Common myeloid progenitor, CD34-positive (primary cell): ENCODE measurements at regions not wholly inside any gene's neighbourhood (a gene's known extent, or its start where the extent isn't known, plus 50 kb on each side); places are given as distances from the start of the nearest gene placed in this dataset.
"Not testable (repeated sequence)": the region's sequence is repeated elsewhere in the genome, so short reads cannot be mapped to it uniquely, and the experiment has no call there.

Experiments used
- CTCF ChIA-PET: fragments of 350-600 bp; sonication (Branson Sonifier 250); formaldehyde crosslinking; loops from one replicate; lab custom pipeline; 2021; ENCODE audit warnings: antibody characterized with exemption; lab: Charles Lee
- POLR2A ChIA-PET: fragments of 350-600 bp; sonication (Branson Sonifier 250); formaldehyde crosslinking; loops from one replicate; lab custom pipeline; 2021; ENCODE audit warnings: antibody characterized with exemption; lab: Charles Lee
- DNase-seq, 3 donors: peaks; one replicate each; pipeline versions ENCODE4 v3.0.0 to v3.0.0-alpha.2; 2013
- H3K27ac ChIP-seq, 2 experiments: 1 replicate in 1 of 2; 2 replicates in 1 of 2; pipeline ENCODE4 v1.7.0; 2013; ENCODE audit warnings: inconsistent platforms in 2 of 2, low read length in 2 of 2, mild to moderate bottlenecking in 2 of 2, low read depth in 1 of 2, moderate library complexity in 1 of 2; ENCODE audit not compliant: severe bottlenecking in 2 of 2, insufficient read depth in 1 of 2, poor library complexity in 1 of 2
- H3K27me3 ChIP-seq, 5 experiments: replicated peaks in 2 of 5; 1 replicate in 3 of 5; 2 replicates in 2 of 5; pipeline versions ENCODE4 v1.6.1 to v1.7.0; 2013; ENCODE audit warnings: low read length in 4 of 5, mild to moderate bottlenecking in 2 of 5, moderate library complexity in 2 of 5, inconsistent platforms in 1 of 5; ENCODE audit not compliant: insufficient read depth in 5 of 5, control insufficient read depth in 4 of 5
- H3K36me3 ChIP-seq, 4 experiments: 1 replicate in 2 of 4; 2 replicates in 2 of 4; pipeline versions ENCODE4 v1.6.1 to v1.7.0; 2013; ENCODE audit warnings: low read length in 3 of 4, control low read depth in 1 of 4, mild to moderate bottlenecking in 1 of 4; ENCODE audit not compliant: control insufficient read depth in 4 of 4, insufficient read depth in 4 of 4
- H3K4me1 ChIP-seq, 4 experiments: 1 replicate in 3 of 4; 2 replicates in 1 of 4; pipeline versions ENCODE4 v1.6.1 to v1.7.1; 2013; ENCODE audit warnings: low read length in 3 of 4, mild to moderate bottlenecking in 3 of 4, control low read depth in 1 of 4, inconsistent platforms in 1 of 4, moderate library complexity in 1 of 4; ENCODE audit not compliant: control insufficient read depth in 4 of 4, insufficient read depth in 4 of 4; ENCODE audit errors: control extremely low read depth in 1 of 4
- H3K4me3 ChIP-seq, 7 experiments: 1 replicate in 4 of 7; 2 replicates in 3 of 7; pipeline versions ENCODE4 v1.5.1 to v1.7.0; 2013; ENCODE audit warnings: mild to moderate bottlenecking in 7 of 7, low read length in 6 of 7, moderate library complexity in 6 of 7, inconsistent platforms in 2 of 7, low read depth in 2 of 7, control low read depth in 1 of 7; ENCODE audit not compliant: insufficient read depth in 4 of 7, control insufficient read depth in 1 of 7; ENCODE audit errors: extremely low read depth in 1 of 7
- H3K9me3 ChIP-seq, 5 experiments: 1 replicate in 4 of 5; 2 replicates in 1 of 5; pipeline versions ENCODE4 v1.6.1 to v1.7.1; 2013; ENCODE audit warnings: low read length in 4 of 5, mild to moderate bottlenecking in 2 of 5, inconsistent platforms in 1 of 5, low read depth in 1 of 5, moderate library complexity in 1 of 5; ENCODE audit not compliant: control insufficient read depth in 4 of 5, insufficient read depth in 2 of 5; ENCODE audit errors: control extremely low read depth in 1 of 5
- WGBS: methylation state at CpG from one replicate; pipeline ENCODE4 v1.1.5; 2013; ENCODE audit not compliant: insufficient coverage; 5-methylcytosine and 5-hydroxymethylcytosine counted together

DNA sequence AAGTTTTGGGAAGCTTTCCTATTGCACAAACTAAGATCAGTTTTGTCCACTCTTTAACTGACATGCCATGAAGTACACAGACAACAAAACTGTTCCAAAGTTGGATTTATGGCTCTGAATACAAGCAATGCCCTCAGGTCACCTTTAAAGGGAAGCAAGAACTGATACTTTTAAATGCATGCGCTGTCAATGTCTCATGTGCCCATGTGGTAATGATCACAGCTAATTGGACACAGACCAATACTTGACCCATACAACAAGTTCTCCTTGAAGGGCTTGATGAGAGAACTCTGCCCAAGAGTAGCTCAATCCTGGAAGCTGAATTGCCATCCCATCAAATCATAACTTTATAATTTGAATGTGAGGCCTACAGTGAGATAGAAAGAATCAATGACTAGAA, 624.9 kb downstream of the ETS1 start:
- POLR2A ChIA-PET, result no interaction called here
- Histone ChIP-seq H3K27me3 (no peaks in the 10 kb centered on the region), H3K9me3 (no peaks in the 10 kb centered on the region), H3K4me1 (no peaks in the 10 kb centered on the region), H3K36me3 (no peaks in the 10 kb centered on the region), H3K4me3 (no peak overlapping the region), H3K27ac (no peak overlapping the region)
- CTCF ChIA-PET, result no interaction called here
- WGBS, result 100% methylated on average over 1 of the region's 1 CpG
- DNase-seq, result no peak

DNA sequence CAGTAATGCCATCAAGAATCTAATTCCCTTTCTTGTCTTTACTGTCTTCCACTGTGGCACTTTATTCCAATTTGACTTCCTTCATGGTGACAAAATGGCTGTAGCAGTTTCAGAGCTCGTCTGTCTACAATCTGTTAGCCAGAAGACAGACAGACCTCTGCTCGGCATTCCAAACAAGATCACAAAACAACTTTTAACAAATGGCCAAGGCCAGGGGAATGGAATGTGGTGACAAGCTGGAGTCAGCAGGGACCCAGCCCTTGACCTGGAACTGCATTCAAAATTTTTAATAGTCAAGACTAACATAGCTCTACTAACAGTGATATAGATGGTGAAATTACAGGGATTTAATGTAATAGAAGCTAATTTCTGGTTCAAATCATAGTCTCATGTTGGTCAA, 637.2 kb downstream of the ETS1 start:
- Histone ChIP-seq H3K27ac (no peak overlapping the region), H3K4me3 (no peak overlapping the region), H3K4me1 (no peaks in the 10 kb centered on the region), H3K27me3 (peaks cover 0 to 2% (median 2%) of the 10 kb centered on the region in 5 experiments), H3K9me3 (no peaks in the 10 kb centered on the region), H3K36me3 (no peaks in the 10 kb centered on the region)
- no peak for DNase-seq
- ChIA-PET POLR2A (interaction anchor here (0.6 kb wide), 1 partner anchor 12 kb away, joined by 3 read pairs; no protein-coding TSS in a partner anchor), CTCF (no interaction called here)
- 100% methylated on average over 1 of the region's 2 CpGs for WGBS

DNA sequence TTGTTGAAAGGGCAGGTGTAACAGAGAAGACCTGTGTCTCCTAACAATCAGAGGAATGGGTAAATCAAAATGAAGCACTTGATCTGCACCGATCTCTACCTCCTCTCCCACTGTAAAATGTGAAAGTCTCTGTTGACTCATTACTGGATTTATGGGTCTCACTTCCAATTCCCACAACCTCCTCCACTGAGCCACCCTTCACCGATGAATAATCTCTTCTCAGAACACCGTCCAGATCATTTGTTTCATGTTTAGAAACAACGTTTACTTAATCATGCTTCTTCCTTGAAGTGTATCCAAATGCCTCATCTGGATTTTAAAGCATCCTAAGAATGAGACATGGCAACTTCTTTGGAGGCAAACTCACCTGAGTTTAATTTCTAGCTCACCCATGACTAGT, 643.6 kb downstream of the ETS1 start:
- Histone ChIP-seq H3K9me3 (no peaks in the 10 kb centered on the region), H3K4me3 (no peak overlapping the region), H3K27ac (no peak overlapping the region), H3K27me3 (peaks cover 0 to 2% (median 2%) of the 10 kb centered on the region in 5 experiments), H3K4me1 (no peaks in the 10 kb centered on the region), H3K36me3 (no peaks in the 10 kb centered on the region)
- POLR2A ChIA-PET, result no interaction called here
- no peak for DNase-seq
- CTCF ChIA-PET, result no interaction called here
- 88% methylated on average over 3 of the region's 4 CpGs for WGBS

DNA sequence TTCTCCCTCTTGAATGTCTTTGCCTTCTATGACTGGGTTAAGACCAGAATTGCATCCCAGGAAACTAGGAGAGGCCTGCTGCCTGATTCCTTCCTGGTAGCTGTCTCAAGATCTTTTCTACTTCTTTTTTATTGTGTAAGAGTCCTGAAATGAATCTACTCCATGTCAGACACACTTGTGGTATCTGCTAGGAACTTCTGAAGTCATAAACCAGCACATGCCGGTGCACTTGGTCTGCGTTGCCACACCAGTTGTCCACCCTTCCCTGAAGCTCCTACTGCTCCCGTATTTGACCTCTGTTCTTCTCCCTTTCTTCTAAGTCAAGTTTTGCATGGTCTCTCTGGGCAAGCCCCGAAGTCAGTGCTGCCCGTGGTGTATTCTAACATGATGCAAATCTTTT, 644.2 kb downstream of the ETS1 start:
- H3K27ac ChIP-seq, result no peak overlapping the region
- H3K27me3 ChIP-seq, result peaks cover 0 to 2% (median 2%) of the 10 kb centered on the region in 5 experiments
- WGBS, result 94% methylated on average over 3 of the region's 5 CpGs
- no peak for DNase-seq
- no peak overlapping the region for H3K4me3 ChIP-seq
- no peaks in the 10 kb centered on the region for H3K36me3 ChIP-seq
- no peaks in the 10 kb centered on the region for H3K4me1 ChIP-seq
- ChIA-PET POLR2A (no interaction called here), CTCF (no interaction called here)
- no peaks in the 10 kb centered on the region for H3K9me3 ChIP-seq

DNA sequence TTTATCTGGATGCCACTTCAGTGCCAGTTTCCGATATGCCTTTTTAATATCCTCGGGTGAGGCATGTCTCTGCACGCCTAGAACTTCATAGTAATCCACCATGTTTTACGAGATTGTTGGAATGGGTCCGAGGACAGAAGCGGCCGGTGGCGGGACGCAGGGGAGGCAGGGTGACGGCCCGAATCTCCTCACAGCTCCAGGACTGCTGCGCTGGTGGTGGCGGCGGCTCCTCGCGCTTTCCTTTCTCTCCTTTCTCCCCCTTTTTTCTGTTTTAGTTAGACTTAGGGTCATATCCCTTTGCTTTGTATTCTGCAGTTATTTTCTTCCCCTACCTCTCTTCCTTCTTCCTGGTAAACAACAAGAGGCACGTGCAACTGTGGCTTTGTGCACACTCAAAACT, 645.8 kb downstream of the ETS1 start:
- POLR2A ChIA-PET, H3K4me1 ChIP-seq, H3K27me3 ChIP-seq, H3K9me3 ChIP-seq, DNase-seq, CTCF ChIA-PET, H3K36me3 ChIP-seq, H3K4me3 ChIP-seq, H3K27ac ChIP-seq: not testable (repeated sequence)
- 85% methylated on average over 6 of the region's 17 CpGs for WGBS

DNA sequence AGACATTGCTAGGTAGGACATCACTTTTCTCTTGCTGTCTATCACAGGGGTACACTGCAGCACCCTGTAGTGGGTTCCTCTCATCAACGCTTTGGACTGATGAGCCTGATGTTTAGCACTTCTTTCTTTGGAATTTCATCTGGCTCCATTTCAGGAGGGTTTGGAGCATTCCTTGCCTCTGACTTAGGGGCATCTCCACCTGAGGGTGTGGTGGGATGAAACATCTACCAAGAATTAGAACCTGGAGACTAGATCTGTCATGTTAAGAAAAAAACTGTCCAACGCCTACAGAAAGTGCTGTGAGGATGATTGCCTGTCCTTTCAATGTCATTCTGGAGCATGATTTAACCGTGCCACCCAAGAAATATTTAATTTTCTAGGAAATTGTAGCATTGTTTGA, 648.4 kb downstream of the ETS1 start:
- ChIA-PET POLR2A (no interaction called here), CTCF (no interaction called here)
- H3K4me1 ChIP-seq, result no peaks in the 10 kb centered on the region
- peaks cover 0 to 2% (median 0%) of the 10 kb centered on the region in 5 experiments for H3K9me3 ChIP-seq
- H3K27ac ChIP-seq, result no peak overlapping the region
- H3K27me3 ChIP-seq, result no peaks in the 10 kb centered on the region
- no peak for DNase-seq
- H3K36me3 ChIP-seq, result no peaks in the 10 kb centered on the region
- 100% methylated on average over 2 of the region's 3 CpGs for WGBS
- no peak overlapping the region for H3K4me3 ChIP-seq

DNA sequence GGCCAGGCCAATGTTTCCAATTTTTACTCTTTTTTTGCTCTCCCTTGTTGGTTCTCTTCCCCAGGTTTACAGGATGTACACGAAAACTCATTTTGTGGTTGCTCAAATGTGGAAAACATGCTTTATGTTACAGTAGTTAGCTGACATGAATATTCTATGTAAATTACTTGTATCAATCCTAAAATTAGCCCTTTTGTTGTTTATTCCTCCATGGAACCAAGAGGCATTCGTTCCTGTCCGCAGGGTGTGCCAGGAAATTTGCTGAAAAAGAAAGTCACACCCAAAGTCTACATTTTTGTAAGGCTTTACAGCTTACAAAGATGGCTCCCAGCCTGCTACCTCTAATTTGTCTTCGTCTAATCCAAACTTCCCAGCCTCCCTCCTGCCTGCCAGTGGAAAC, 652.3 kb downstream of the ETS1 start:
- Histone ChIP-seq H3K4me1 (no peaks in the 10 kb centered on the region), H3K36me3 (no peaks in the 10 kb centered on the region), H3K27ac (no peak overlapping the region), H3K27me3 (no peaks in the 10 kb centered on the region), H3K4me3 (no peak overlapping the region), H3K9me3 (peaks cover 0 to 2% (median 0%) of the 10 kb centered on the region in 5 experiments)
- ChIA-PET POLR2A (no interaction called here), CTCF (no interaction called here)
- WGBS, result 83% methylated on average over 2 of the region's 4 CpGs
- no peak for DNase-seq
